OCI-LY1 (cell line): ENCODE measurements at regions not wholly inside any gene's neighbourhood (a gene's known extent, or its start where the extent isn't known, plus 50 kb on each side); places are given as distances from the start of the nearest gene placed in this dataset.

Experiments
- EZH2 ChIP-seq: fragments of 200-600 bp; sonication (generic), shearing (Covaris generic); IDR thresholded peaks from 2 replicates; pipeline ENCODE4 v1.8.0; 2017; ENCODE audit warnings: borderline replicate concordance, mixed run types, mild to moderate bottlenecking, antibody characterized with exemption, low read length, moderate library complexity, mixed read lengths
- TF ChIP-seq, protein P1 (sequence below): fragments of 200-600 bp; sonication (generic), shearing (Covaris generic); IDR thresholded peaks from 2 replicates; pipeline ENCODE4 v1.5.1; 2017; ENCODE audit warnings: mild to moderate bottlenecking, antibody characterized with exemption, low read length, moderate library complexity, mixed read lengths

DNA sequence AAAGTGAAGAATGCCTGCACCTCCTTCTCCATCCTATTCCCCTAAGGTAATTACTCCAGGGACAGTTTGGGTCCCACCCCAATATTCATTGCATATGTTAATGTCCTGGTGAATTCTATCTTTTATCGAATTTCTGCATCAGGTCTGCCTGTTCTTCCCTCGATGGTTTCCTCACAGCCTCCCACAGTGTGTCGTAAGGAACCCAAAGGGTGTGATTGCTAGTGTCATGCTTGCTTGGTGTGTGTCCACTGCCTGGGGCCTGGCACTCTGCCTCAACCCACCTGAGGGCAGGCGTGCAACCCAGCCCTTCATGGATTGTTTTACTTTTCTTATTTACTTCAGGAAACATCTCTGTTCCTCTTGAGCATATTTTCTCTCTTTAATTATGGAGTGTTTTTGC, 60.2 kb upstream of the CYSLTR2 start:
- TF ChIP-seq, protein P1, sequence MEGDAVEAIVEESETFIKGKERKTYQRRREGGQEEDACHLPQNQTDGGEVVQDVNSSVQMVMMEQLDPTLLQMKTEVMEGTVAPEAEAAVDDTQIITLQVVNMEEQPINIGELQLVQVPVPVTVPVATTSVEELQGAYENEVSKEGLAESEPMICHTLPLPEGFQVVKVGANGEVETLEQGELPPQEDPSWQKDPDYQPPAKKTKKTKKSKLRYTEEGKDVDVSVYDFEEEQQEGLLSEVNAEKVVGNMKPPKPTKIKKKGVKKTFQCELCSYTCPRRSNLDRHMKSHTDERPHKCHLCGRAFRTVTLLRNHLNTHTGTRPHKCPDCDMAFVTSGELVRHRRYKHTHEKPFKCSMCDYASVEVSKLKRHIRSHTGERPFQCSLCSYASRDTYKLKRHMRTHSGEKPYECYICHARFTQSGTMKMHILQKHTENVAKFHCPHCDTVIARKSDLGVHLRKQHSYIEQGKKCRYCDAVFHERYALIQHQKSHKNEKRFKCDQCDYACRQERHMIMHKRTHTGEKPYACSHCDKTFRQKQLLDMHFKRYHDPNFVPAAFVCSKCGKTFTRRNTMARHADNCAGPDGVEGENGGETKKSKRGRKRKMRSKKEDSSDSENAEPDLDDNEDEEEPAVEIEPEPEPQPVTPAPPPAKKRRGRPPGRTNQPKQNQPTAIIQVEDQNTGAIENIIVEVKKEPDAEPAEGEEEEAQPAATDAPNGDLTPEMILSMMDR, result no peak
- TF ChIP-seq EZH2, result no peak
